GM21528 (cell line): ENCODE measurements at regions not wholly inside any gene's neighbourhood (a gene's known extent, or its start where the extent isn't known, plus 50 kb on each side); places are given as distances from the start of the nearest gene placed in this dataset.

ENCODE experiments used
- ATAC-seq: cut with Tn5 transposase; IDR thresholded peaks from one replicate; pipeline ENCODE4 v1.9.1; 2021; ENCODE audit warnings: mild to moderate bottlenecking, moderate library complexity; ENCODE audit not compliant: unreplicated experiment, low FRiP score

GRCh38 chr2:58545300-58546280 is 304.5 kb upstream of the FANCL start:
- no peak for ATAC-seq

GRCh38 chr2:58543442-58543841 is 302.3 kb upstream of the FANCL start:
- no peak for ATAC-seq

- no peak for ATAC-seq
Measured at GRCh38 chr2:58541511-58541910, 300.4 kb upstream of the FANCL start.

GRCh38 chr2:58540681-58541080 is 299.6 kb upstream of the FANCL start:
- ATAC-seq, result no peak

GRCh38 chr2:58539973-58540372 is 298.8 kb upstream of the FANCL start:
- ATAC-seq, result no peak

- no peak for ATAC-seq
Measured at GRCh38 chr2:58535990-58536389, 294.9 kb upstream of the FANCL start.

- no peak for ATAC-seq
Measured at GRCh38 chr2:58535182-58535581, 294.1 kb upstream of the FANCL start.

- no peak for ATAC-seq
Measured at GRCh38 chr2:58533376-58533775, 292.3 kb upstream of the FANCL start.

- no peak for ATAC-seq
Measured at GRCh38 chr2:58532641-58533040, 291.5 kb upstream of the FANCL start.

GRCh38 chr2:58527647-58528046 is 286.5 kb upstream of the FANCL start:
- ATAC-seq, result no peak

- ATAC-seq, result no peak
Measured at GRCh38 chr2:58521803-58522554, 280.9 kb upstream of the FANCL start.

- ATAC-seq, result no peak
Measured at GRCh38 chr2:58520903-58521302, 279.8 kb upstream of the FANCL start.

- ATAC-seq, result no peak
Measured at GRCh38 chr2:58517881-58518280, 276.8 kb upstream of the FANCL start.

- ATAC-seq, result no peak
Measured at GRCh38 chr2:58516695-58517094, 275.6 kb upstream of the FANCL start.

GRCh38 chr2:58515827-58516573 is 274.9 kb upstream of the FANCL start:
- no peak for ATAC-seq

GRCh38 chr2:58514252-58514651 is 273.1 kb upstream of the FANCL start:
- ATAC-seq, result peak; percentile 70

GRCh38 chr2:58512878-58513277 is 271.8 kb upstream of the FANCL start:
- no peak for ATAC-seq

GRCh38 chr2:58508006-58508405 is 266.9 kb upstream of the FANCL start:
- ATAC-seq, result no peak

- no peak for ATAC-seq
Measured at GRCh38 chr2:58503918-58504317, 262.8 kb upstream of the FANCL start.

GRCh38 chr2:58502931-58503330 is 261.8 kb upstream of the FANCL start:
- ATAC-seq, result no peak
